HG03469 (cell line): ENCODE measurements at regions not wholly inside any gene's neighbourhood (a gene's known extent, or its start where the extent isn't known, plus 50 kb on each side); places are given as distances from the start of the nearest gene placed in this dataset.

Experiments
- ATAC-seq: cut with Tn5 transposase; IDR thresholded peaks from one replicate; pipeline ENCODE4 v1.9.1; 2021; ENCODE audit warnings: mild to moderate bottlenecking, moderate library complexity, moderate number of reproducible peaks; ENCODE audit not compliant: unreplicated experiment

DNA sequence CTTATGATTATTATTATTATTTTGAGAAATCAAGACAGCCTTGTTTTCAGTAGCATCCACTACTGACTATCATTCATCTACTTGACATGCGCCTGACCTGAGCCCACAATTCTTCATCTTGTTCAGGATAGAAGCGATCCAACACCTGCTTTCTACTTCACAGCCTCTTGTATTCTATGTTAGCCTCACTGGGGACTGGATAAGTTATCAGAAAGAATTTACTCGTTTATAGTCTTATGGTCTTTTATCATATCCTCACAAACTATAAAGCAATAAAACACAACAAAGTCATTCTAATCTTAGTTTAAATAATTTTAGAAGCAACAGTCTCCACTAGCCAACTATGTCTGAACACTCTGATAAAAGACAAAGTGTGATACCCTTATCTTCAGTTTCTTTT is 436.0 kb upstream of the ARGLU1 start:
- ATAC-seq: no peak

DNA sequence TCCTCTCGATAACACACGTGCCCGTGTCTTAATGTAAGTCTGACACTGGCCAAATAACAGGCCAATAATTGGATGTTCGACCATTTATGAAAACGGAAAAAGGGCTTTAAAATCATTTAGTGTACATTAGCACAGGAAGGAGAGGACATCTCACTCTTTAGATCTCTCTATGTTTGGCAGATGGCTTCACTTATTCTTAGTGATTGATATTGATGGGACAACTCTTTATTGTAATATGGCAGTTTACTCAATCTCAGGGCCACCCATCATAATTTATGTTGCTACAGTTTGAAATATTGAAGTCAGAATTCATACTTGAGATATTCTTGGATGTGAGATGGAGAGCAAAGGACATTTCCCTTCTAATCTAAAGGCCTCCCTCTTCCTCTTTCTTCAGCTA is 430.7 kb upstream of the ARGLU1 start:
- no peak for ATAC-seq

DNA sequence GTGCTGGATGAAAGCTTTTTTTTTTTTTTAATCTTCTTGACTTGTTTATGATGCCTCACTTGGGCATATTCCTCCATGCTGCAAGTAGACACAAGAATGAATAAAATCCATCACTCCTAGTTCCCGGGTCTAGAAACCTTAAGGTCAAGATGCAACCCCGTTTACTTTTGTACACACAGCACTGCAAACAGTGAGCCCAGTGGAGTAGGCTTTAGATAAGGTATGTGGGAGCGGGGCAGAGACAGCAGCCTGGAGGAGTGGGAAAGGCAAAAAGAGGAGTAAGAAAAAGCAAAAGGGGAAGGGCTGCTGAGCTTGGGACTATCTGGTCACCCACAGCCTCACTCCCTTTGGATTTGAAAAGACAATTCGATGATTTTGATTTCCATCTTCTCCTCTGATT is 429.8 kb upstream of the ARGLU1 start:
- ATAC-seq: no peak

DNA sequence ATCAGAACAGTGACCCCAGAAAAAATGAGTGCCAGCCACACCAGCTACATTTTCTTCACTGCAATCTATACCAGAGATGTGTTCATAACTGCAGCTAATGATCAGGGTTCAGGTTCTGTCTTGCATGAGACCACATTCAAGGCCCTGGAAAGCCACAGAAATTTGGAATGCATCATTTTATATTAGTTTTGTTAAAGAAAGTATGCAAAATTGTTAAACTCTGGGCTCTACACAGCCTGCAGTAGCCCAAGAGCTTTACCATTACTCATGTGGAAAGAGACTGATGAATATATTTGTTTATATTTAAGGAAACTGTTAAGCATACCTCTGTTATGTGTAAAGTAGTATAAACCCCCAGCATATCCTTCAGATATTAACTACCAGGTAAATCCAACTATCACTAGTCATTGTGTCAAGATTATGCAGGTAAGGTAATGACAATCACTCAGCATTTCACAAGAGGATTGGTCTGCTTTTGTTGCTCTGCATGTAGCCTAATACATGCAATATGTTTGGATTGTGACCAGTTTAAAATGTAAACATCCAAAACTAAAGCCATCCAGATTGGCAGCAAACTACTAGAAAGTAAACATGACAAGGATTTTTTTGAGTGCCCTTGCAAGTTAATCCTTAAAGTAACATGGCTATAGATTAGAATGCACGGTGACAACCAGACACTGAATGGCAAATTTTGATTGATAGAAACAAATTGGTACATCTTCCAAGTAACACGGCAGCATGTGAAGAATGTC is 429.1 kb upstream of the ARGLU1 start:
- no peak for ATAC-seq

DNA sequence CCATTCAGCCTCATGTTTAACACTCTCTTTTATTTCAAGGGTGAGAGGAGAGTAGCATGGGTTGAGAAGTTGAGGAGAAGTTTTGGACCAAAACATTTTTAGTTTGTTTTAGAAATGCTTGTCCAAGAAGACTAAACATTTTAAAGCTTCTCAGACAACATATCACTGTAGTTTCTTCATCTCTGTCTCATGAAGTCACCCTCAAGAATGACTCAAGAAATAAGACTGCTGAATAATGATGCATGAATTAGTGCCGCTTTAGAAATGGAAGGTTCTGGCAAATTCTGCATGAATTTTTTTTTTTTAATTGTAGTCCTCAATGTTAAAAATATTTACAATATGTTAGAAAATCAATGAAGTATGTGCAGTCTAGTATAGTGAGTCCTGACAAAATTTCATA is 422.7 kb upstream of the ARGLU1 start:
- ATAC-seq: no peak

DNA sequence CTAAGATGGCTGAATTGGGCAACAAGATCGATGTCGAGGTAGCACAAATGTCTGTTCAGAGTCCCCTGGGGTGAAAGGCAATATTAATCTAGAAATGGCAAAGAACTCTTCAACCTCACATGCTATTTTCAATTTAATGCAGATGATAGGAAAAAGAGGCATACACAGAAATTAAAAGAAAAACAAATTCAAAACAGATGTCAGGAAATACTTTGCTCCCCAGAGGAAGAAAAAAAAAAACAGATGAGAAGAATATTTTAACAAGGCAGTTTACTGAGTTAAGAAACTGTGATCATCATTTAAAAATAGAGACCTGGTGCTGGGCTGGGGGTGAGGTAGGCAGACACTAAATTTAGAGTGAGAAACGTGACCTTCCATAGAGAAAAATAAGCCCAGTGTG is 421.9 kb upstream of the ARGLU1 start:
- no peak for ATAC-seq

DNA sequence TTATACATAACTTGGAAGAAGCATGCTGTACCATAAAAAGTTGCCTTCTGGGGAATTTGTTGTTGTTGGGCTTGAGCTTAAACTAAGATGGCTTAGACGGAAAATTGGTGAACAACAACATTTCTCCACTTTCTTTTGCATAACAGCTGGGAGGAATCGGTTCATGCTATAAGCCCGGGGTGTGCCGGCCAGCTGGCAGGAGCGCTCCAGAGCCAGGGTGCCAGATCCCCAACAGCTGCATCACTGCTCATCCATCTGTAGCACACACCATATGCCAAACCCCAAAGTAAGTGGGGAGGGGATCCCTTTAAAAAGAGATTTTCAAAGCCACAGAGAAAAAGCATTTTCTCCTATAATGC is 419.5 kb upstream of the ARGLU1 start:
- no peak for ATAC-seq

DNA sequence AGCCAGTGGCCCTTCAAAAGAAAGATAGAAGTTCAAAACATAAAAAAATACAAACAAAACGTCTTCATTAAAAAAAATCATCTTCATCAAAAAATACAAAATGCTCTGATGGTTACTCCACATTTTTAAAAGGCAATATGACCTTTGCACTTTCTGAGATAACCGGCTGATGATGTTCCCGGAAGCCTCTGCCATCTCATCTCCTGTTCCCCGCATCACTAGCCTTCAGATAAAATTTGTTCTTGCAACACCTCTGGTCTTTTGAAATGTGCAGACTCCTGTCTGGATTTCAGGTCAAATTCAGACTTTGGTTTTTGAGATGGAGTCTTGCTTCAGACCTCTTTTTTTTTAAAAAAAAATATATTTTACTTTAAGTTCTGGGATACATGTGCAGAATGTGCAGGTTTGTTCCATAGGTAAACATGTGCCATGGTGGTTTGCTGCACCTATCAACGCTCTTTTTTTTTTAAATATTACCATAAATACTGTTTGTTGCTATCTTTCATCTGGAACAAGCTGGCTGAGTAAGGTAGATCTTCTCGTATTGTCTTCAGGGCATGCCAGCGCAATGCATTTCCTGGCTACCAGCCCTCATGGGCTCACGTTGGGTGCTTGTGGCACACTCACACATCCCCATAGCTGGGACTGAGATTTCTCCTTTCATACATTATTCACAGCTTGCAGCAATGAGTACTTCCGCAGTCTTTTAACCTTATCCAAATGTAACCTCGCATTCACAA is 418.9 kb upstream of the ARGLU1 start:
- no peak for ATAC-seq

DNA sequence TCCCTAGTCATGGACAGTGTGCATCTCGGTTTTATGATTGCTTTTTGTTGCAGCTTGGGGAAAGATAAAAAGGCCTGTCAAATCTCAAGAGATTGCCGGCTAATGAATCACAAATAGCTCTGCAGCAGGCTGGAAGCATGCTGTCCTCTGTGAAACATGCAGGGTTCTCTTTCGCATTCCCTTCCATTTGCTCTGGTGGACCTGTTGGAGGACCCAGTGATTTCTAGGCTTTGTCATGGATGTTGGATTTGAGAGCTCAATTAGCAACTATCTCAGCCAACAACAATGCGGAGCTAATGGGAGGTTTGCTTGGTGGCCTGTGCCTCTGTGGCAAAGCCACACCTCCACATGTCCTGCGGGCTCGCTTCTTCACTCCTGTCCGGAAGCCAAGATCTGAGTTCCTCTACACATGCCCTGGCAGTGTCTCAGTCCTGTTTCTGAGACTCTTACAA is 418.1 kb upstream of the ARGLU1 start:
- ATAC-seq: no peak

DNA sequence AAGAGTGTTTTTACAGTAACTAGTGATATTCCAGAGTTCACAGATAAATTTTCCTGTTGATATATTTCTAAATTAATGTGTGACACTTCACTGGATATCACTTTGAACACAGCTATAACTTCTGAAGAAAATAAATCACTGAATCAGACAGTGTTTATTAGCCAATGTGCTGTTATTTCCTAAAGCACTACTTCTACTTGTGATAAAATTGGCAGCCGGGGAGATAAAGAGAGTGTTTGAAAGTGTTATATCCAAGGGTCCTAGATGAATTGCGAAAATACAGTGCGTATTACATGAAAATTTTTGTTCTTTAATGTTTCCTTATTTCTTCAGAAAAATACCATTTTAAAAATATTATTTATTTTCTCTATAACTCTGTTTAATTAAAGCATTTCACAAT is 417.5 kb upstream of the ARGLU1 start:
- no peak for ATAC-seq

DNA sequence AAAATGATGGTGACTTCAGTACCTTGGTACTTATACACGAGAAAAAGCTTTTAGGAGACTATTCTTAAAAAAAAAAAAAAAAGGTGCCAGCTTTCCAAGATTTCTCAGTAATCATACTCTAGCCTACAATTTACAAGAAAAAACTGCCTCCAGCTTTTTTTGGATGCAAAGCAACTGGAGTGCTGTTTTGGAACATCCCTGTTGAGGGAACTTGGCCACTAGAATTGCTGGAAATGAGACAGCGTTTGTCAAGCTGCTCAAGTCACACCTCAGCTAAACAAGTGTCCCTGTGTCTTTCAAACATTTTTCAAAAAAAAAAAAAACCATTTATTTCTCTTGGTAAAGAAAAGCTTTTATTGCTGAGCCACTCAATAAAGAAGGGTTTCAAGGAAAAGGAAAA is 413.1 kb upstream of the ARGLU1 start:
- no peak for ATAC-seq

DNA sequence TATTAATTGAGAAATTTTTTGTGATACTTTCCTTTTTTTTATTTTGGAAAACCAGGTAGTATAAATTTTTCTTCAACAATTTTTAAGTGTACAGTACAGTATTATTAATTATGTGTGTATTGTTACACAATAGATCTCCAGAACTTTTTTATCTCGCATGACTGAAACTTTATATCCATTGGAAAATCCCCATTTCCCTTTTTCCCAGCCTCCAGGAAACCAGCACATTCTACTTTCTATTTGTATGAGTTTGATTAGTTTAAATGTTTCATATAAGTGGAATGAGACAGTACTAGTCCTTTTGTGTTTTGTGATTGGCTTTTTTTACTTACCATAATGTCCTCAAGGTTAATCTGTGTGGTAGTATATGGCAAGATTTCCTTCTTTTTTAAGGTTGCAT is 399.5 kb upstream of the ARGLU1 start:
- no peak for ATAC-seq

DNA sequence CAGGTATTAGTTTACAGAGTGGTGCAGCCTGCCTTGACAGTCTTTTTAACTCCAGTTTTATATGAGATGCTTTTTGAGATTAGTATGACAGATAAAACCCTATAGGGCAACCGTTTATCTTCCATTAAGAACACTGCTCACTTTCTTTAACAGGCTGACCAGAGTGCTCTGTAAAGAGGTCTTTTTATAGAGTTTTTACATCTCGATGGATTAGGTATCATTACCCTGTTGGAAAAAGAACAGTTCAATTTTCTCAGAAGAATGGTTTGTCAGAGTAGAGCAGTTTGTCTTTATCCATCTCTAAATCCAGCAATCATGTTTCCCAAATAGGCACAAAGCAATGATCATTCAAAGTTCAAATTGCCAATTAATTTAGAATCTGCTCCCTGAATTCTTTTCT is 395.2 kb upstream of the ARGLU1 start:
- no peak for ATAC-seq

DNA sequence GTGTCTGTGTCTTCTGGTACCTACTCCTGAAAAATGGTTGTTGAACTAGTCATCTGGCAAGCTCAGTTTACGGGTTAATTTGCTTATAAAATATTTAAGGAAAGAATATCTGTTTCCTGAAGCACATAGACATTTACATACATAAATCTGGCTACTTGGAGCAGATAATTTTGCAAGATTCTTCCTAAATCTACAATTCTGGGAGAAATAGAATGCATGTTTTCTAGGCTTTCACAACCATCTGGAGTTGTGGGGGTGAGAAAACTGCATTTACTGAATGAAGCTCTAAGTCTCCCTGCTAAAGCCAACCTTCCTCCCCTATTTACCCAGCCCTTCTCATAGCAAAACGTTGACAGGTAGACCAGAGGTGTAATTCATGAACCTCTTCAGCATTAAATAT is 393.7 kb upstream of the ARGLU1 start:
- no peak for ATAC-seq

DNA sequence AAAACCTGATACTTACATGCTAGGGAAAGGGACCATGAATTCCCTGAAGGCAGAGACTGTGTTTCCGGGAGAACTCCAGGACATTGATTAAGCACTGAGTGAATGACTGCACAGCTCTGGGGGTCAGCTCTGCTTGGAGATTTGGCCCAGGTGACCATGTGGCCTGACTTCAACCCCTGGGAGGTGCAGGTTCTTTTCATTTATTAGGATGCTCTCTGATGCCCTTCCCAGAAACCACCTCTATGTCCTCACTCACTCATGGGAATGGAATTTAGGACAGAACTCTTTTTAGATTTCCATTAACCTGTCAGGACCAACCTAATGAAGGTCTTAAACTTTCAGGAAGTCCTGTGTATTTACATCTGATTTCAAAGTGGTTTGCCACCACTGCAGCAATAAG is 393.3 kb upstream of the ARGLU1 start:
- no peak for ATAC-seq

DNA sequence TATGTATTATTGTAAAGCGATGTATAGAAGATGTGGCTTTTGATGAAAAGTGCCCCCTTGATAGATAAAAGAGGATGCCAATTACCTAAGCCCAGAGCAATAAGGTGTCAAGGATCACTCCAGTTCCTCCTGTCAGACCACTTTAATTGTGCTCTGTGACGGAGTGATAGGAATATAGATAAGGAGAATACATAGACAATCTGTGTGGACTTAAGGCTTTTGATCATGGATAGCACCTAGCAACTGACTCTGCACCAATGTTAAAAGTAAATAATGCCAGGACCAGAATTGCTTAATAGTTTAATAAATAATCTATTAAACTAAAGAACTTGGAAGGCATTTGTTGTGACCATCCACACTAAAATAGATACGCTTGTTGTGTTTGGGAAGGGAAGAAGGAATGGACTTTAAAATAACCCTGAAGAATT is 390.7 kb upstream of the ARGLU1 start:
- ATAC-seq: no peak

DNA sequence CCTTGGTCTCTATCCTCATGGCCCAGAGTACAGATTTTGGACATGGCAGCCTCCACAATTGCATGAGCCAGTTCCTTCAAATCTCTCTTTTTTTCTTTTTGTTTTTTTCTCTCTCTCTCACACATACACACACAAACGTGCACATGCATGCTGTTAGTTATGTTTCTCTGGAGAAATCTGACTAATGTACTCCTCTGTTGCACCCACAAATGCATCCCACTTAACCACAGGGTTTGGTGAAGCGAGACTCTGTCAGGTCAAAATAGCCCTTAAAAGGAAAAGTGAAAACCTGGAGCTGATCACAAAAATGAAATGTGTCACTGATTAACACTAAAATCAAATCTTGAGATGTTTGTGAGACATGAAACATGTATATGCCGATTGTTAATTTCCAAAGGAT is 374.6 kb upstream of the ARGLU1 start:
- peak; percentile 61 for ATAC-seq

DNA sequence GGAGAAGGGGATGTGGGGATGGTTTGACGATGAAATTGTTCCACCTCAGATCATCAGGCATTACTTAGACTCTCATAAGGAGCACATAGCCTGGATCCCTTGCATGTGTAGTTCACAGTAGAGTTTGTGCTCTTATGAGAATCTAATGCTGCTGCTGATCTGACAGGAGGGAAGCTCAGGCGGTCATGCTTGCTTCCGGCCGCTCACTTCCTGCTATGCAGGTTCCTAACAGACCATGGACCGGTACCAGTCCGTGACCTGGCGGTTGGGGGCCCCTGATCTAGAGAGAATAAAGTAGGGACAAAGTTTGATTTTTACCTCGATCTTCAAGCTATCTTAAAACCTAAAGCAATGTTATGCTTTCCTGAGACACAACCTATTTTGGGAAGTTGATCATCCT is 373.8 kb upstream of the ARGLU1 start:
- no peak for ATAC-seq

DNA sequence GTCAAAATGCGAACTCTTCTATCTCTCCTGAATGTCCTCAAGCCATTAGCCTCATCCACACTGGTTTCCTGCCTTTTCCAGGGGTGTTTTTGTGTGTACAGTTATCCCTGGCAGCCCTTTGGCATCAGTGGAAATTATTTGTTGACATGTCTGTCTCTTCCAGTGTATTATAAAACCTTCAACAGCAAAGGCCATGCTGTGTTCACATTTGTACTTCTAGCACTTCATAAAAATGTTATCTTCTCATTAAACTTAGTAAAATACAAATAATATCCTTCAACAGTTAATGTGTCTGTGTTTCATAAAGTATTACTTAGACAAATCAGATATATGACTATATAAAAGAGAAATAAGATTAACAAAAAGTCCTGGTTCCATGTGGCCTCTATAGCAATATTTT is 359.5 kb upstream of the ARGLU1 start:
- no peak for ATAC-seq

DNA sequence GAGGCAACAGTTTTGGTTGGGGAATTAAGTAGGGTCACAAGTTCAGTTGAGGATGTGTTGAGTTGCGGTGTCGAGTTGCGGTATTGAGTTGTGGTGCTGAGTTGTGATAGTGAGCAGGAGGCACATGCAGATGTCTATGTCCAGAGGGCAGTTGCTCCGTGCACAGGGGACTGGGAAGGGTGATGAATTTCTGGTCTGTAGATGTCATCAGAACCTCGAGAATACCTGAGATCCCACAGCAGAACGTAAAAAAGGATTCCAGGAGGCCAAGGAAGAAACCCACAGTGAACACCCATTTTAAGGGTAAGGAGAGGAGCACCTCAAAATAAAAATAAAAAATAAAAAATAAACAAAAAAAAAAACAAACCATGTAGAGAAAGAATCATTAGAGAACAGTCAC is 354.4 kb upstream of the ARGLU1 start:
- ATAC-seq: no peak

DNA sequence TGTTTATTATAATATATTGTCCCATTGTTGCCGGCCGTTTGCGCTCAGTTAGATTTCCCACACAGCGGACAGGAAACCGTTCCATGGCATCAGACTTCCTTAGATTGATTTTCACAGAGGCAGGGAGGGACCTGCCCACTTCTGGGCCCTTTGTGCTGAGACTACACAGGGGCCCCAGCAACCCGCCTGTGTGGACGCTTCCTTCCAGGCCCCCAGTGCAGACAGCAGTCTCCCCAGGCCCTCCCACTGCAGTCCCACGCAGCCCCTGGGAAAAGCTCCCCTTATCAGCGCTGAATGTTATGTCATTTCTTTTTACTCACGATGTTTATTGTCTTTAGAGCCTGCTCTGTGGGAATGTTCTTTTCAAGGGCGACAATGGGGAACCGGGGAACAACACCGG is 351.7 kb upstream of the ARGLU1 start:
- ATAC-seq: no peak

DNA sequence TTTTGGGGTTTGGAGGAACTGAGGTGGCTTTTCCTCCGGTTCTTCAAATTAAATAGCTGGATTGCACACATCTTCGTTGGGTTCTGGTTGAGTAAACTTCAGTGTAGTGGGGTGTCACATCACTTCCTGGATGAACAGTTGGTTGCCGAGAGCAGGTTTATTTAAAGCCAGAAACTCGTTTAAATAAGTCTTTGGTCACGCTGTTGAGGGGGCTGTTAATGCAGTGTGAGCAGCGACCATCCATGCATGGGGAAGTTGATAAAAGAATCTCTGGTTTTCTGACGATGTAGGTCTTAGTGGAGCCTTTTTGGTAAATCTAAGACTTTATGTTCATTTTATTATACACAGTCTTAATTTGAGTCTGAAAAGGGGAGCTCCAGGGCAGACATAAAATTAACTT is 351.2 kb upstream of the ARGLU1 start:
- ATAC-seq: peak; percentile 59

DNA sequence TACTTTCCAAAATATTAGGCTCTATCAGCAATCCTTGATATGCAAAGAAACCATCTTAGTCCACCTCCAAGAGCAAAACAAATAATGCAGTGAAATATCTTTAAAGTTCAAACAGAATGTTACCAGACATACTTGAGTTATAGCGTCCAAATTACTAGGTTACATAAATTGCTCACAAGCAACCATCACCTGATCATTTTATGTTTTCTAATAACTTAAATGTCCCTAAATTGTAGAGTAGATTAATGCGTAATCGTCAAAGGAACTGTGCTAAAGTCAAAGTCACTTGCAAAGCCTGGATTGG is 350.6 kb upstream of the ARGLU1 start:
- ATAC-seq: no peak
